Subcutaneous abdominal adipose tissue (tissue), 5 donors: ENCODE measurements at regions not wholly inside any gene's neighbourhood (a gene's known extent, or its start where the extent isn't known, plus 50 kb on each side); places are given as distances from the start of the nearest gene placed in this dataset.

ENCODE experiments used
- H3K27ac ChIP-seq: one replicate; pipeline ENCODE4 v1.7.0; 2013; ENCODE audit warnings: low read depth, mild to moderate bottlenecking, inconsistent platforms, low read length, moderate library complexity
- H3K27me3 ChIP-seq, 5 donors: one replicate each; pipeline ENCODE4 v1.7.0; 2013; ENCODE audit warnings: low read length in 5 of 5, inconsistent platforms in 1 of 5; ENCODE audit not compliant: control insufficient read depth in 5 of 5, insufficient read depth in 4 of 5
- H3K36me3 ChIP-seq, 5 donors: one replicate each; pipeline ENCODE4 v1.7.0; 2013; ENCODE audit warnings: low read length in 5 of 5; ENCODE audit not compliant: control insufficient read depth in 5 of 5, insufficient read depth in 5 of 5
- H3K4me1 ChIP-seq, 5 donors: one replicate each; pipeline ENCODE4 v1.7.0; 2013; ENCODE audit warnings: low read length in 5 of 5, mild to moderate bottlenecking in 3 of 5, moderate library complexity in 1 of 5; ENCODE audit not compliant: control insufficient read depth in 5 of 5, insufficient read depth in 5 of 5
- H3K4me3 ChIP-seq, 5 donors: one replicate each; pipeline ENCODE4 v1.7.0; 2013; ENCODE audit warnings: low read length in 5 of 5, low read depth in 1 of 5
- H3K9ac ChIP-seq, 5 donors: one replicate each; pipeline ENCODE4 v1.7.0; 2013; ENCODE audit warnings: low read length in 5 of 5, mild to moderate bottlenecking in 4 of 5, moderate library complexity in 3 of 5
- H3K9me3 ChIP-seq, 5 donors: one replicate each; pipeline ENCODE4 v1.7.0; 2013; ENCODE audit warnings: low read length in 5 of 5; ENCODE audit not compliant: control insufficient read depth in 5 of 5
- donor health status: healthy.
- donor health status: healthy.
- donor health status: healthy.
- donor health status: healthy.
- donor health status: healthy.

DNA sequence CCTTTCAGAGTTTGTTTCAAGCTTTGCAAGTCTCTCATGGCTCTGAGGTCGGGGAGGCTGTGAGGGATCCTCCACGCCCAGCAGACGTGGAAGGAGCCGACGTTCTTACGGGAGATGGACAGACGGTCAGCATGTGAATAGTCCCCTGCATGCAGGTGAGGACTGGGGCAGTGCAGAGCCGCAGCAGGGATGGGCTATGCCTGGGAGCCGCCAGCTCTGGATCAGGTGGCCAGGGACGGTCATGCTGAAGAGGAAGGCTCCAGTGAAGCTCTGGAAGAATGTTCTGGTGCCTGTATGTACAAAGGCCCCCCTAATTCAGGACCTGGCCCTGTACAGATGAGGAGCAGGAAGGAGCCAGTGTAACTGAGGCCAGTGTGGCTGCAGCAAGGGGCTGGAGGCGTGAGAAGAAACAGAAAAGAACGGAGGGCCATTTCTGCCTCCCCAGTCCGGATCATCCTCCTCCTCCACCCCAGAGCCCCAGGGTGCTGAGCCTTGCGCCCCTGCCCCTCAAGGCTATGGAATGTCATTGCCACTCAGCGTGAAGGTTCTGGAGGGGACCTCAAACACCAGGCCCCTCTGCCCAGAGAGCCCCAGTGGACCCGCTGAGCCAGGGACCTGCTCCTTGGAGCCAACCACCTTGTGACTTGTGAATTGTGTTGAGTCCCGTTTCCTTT, 96.8 kb upstream of the DIO3 start:
- Histone ChIP-seq H3K27me3 (peaks cover 12 to 21% (median 14%) of the 10 kb centered on the region in 5 donors), H3K4me1 (peaks cover 0 to 3% (median 0%) of the 10 kb centered on the region in 5 donors), H3K9me3 (no peaks in the 10 kb centered on the region), H3K27ac (no peak overlapping the region), H3K4me3 (no peak overlapping the region), H3K36me3 (no peaks in the 10 kb centered on the region), H3K9ac (no peak overlapping the region)

GRCh38 chr14:101464984-101465794, 96.1 kb upstream of the DIO3 start:
- Histone ChIP-seq H3K36me3 (no peaks in the 10 kb centered on the region), H3K9me3 (no peaks in the 10 kb centered on the region), H3K4me3 (no peak overlapping the region), H3K4me1 (peaks cover 0 to 3% (median 0%) of the 10 kb centered on the region in 5 donors), H3K9ac (no peak overlapping the region), H3K27ac (no peak overlapping the region), H3K27me3 (peaks cover 11 to 22% (median 13%) of the 10 kb centered on the region in 5 donors)

DNA sequence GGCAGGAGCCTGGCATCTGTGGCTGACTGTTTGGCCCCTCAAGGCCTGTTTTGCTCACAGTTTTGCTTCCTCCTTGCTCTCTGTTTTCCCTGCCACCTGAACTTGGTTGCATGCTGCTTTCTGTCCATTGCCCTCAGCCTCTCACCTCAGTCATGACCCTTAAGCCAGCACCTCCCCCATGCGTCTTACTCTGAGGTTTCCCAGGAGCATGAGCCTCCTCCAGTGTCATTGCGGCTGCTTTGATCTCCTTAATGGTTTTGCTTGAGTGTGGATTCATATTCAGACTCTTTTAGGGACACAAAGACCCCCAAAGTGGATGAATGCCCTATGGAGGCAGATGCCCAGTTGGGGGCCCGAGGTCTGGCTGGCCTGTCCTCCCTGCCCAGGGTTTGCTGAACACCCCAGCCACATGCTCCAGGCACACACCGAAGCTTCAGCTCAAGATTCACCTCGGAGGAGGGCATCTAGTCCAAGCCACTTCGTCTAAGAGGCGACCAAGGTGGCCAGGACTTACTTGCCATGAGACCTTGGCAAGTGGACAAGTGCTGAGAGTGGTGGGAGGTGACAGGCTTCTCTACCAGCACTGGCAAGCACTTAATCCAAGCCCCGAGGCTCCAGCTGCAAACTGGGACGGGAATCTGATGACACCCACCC, 95.4 kb upstream of the DIO3 start:
- no peaks in the 10 kb centered on the region for H3K9me3 ChIP-seq
- H3K4me3 ChIP-seq: no peak overlapping the region
- H3K9ac ChIP-seq: no peak overlapping the region
- H3K4me1 ChIP-seq: peaks cover 0 to 3% (median 0%) of the 10 kb centered on the region in 5 donors
- H3K27me3 ChIP-seq: peaks cover 5 to 16% (median 7%) of the 10 kb centered on the region in 5 donors
- no peak overlapping the region for H3K27ac ChIP-seq
- H3K36me3 ChIP-seq: no peaks in the 10 kb centered on the region

DNA sequence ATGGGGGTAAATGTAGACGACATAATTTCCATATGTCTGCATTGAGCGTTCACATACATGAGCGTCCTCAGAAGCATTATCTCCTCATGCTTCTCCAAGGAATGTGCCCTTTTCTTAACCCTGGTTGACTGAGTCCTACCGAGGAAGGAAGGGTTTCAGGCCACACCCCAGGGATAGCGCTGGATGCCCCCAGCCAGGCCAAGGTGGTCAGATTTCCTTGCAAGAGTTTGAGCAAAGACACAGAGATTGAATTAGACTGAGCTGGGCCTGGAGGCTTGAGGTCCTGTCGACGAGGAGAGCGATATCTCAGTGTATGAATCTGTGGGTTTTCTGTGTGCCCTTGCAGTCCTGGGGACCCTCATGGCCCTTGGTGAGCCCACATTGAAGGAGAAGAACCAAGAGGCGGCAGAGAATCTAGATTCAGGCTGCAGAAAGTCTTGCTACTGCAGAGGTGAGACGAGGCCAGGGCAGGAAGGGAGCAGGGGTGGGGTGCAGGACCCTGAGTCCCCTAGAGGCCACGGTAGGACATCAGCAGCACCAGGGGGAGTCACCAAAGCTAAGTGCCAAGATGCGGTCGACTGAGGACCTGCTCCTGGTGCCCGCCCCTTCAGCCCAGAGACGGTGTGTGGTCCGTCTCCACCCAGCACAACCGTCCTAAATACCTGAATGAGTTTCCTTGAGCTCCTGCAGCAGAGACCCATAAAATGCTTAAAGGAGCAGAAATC, 94.7 kb upstream of the DIO3 start:
- Histone ChIP-seq H3K9ac (no peak overlapping the region), H3K4me3 (no peak overlapping the region), H3K9me3 (peaks cover 0 to 2% (median 0%) of the 10 kb centered on the region in 5 donors), H3K36me3 (no peaks in the 10 kb centered on the region), H3K27me3 (peaks cover 0 to 11% (median 0%) of the 10 kb centered on the region in 5 donors), H3K27ac (no peak overlapping the region), H3K4me1 (peaks cover 0 to 3% (median 0%) of the 10 kb centered on the region in 5 donors)

DNA sequence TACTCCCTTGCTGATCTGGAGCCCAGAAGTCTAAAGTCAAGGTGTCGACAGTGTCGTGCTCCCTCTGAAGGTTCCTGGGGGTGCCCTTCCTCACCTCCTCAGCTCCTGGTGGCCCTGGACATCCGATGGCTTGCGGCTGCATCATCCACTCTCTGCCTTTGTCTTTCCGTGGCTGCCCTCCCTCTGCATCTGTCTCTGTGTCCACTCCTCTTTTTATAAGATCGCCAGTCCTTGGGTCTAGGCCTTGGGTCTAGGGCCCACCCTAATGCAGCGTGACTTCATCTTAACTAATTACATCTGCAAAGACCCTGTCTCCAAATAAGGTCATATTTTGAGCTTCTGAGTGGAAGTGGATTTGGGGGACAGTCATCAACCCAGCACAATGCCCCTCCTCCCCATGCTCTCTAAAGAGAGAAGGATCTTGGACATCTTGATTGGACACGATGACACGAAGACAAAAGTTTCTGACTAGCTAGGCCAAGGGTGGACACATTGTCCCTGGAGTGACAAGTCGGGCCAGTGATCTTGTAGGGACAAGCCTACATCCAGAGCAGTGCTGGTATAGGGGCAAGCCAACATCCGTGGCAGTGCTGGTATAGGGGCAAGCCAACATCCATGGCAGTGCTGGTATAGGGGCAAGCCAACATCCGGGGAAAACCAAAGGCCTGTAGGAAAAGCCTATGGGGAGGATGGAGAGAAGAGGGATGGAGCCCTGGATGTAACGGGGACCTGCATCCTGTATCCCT, 93.9 kb upstream of the DIO3 start:
- peaks cover 0 to 2% (median 0%) of the 10 kb centered on the region in 5 donors for H3K9me3 ChIP-seq
- H3K4me1 ChIP-seq: peaks cover 0 to 3% (median 0%) of the 10 kb centered on the region in 5 donors
- H3K36me3 ChIP-seq: no peaks in the 10 kb centered on the region
- no peak overlapping the region for H3K27ac ChIP-seq
- no peak overlapping the region for H3K9ac ChIP-seq
- H3K4me3 ChIP-seq: no peak overlapping the region
- peaks cover 0 to 8% (median 0%) of the 10 kb centered on the region in 5 donors for H3K27me3 ChIP-seq

DNA sequence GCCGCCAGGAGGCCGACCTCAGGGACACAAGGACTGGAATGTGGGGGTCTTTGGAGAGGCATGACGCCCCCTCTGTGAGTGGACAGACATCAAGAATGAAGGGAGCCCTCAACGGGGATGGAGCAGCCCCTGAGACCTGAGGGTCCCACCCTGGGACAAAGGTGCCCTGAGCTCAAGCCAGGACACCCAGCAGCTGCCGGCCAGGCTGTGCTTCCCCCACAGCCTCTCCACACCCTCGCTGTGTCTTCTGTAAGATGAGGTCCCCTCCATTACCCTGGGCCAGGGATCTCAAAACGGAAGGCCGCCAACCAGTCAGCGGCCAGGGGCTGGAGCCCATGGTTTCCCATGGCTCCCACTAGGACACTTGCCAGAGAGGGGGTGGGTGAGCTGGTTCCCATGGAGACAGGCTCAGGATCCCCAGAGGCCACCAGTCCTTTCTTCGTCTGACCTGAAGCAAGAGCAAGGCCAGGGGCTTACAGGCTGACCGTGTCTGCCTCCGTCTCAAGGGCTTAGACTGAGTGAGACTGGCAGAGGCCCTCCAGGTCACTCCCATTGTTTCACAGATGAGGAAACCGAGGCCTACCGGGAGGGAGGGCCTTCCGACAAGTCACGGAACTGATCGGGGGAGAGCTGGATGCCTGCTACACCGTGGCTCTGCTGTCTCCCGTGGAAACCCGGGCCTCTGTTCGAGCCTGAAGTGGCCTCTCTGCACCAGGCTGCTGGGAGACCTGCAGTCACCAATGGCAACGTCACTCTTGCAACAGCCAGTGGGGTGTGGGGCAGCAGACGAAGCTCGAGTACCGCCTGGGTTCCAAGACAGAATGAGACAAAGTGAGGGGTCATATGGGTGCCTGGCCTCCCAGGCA, 91.7 kb upstream of the DIO3 start:
- H3K9me3 ChIP-seq: peaks cover 0 to 2% (median 0%) of the 10 kb centered on the region in 5 donors
- H3K4me3 ChIP-seq: no peak overlapping the region
- H3K9ac ChIP-seq: no peak overlapping the region
- no peak overlapping the region for H3K27ac ChIP-seq
- H3K36me3 ChIP-seq: no peaks in the 10 kb centered on the region
- peaks cover 0 to 10% (median 6%) of the 10 kb centered on the region in 5 donors for H3K4me1 ChIP-seq
- H3K27me3 ChIP-seq: peaks cover 0 to 15% (median 4%) of the 10 kb centered on the region in 5 donors

DNA sequence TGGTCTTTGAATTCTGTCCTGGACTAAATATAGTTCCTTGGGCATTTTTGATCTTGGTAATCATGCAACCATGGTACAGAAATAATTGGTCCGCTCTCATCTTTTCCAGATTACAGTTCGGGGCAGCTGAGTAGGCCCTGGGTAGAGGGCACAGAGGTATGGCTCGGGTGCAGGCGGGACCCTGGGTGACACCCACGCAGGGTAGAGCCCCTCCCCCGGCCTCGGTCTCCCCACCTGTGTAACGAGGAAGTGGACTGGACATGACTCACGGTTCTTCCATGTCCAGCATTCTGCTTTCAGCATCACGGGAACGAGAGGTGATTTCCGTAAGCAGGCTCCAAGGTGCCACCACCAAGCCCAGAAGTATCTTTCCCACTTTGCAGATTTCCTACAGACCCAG, 91.0 kb upstream of the DIO3 start:
- Histone ChIP-seq H3K4me3 (no peak overlapping the region), H3K27ac (no peak overlapping the region)

DNA sequence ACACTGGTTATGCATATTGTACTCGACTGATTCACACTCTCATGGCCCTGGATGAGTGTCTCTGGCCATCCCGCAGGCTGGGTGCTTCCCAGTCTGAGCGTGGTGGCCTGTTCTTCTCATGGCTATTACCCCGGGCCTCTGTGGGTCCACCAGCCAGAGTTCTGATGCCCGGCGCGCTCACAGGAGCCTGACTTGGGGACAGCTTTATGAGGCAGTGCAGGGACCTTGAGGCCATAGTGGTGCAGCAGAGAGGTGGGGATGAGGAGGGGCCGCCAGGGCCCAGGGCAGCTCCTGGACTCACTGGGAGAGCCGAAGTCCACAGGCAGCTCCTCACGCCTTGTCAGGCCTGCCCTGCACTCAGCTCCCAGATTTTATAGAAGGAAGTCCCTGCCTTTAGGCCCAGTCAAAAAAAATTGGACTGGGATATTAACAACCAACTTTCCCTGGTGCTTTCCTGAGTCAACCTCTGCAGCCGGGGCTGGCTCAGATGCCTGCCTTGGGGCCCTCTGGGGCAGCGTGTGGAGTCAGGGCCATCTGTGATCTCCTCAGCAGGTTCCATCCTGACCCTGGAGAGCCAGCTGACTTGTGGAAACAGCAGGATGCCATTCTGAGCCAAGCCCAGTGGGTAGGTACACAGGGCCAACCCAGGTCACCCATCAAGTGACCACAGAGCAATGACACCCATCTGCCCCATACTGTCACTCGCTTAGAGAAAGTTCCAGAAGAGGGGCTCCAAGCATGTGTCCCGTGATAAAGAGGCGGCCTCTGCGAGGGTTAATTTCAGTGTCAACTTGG, 89.4 kb upstream of the DIO3 start:
- H3K9ac ChIP-seq: no peak overlapping the region
- H3K9me3 ChIP-seq: peaks cover 0 to 2% (median 0%) of the 10 kb centered on the region in 5 donors
- H3K27me3 ChIP-seq: peaks cover 0 to 13% (median 4%) of the 10 kb centered on the region in 5 donors
- no peaks in the 10 kb centered on the region for H3K36me3 ChIP-seq
- no peak overlapping the region for H3K27ac ChIP-seq
- H3K4me1 ChIP-seq: peaks cover 4 to 28% (median 23%) of the 10 kb centered on the region in 5 donors
- no peak overlapping the region for H3K4me3 ChIP-seq

More for the DNA sequence above, 91.0 kb upstream of the DIO3 start:
- Histone ChIP-seq H3K9me3 (peaks cover 0 to 2% (median 0%) of the 10 kb centered on the region in 5 donors), H3K4me1 (peaks cover 0 to 15% (median 12%) of the 10 kb centered on the region in 5 donors), H3K27me3 (peaks cover 0 to 13% (median 4%) of the 10 kb centered on the region in 5 donors), H3K9ac (no peak overlapping the region), H3K36me3 (no peaks in the 10 kb centered on the region)
